Activated CD4-positive, CD25-positive, alpha-beta regulatory T cell treated with anti-CD3 and anti-CD28 coated beads, Interleukin-2, amount 50 U/mL, for 72 hours (primary cell): ENCODE measurements at regions not wholly inside any gene's neighbourhood (a gene's known extent, or its start where the extent isn't known, plus 50 kb on each side); places are given as distances from the start of the nearest gene placed in this dataset.
"Not testable (repeated sequence)": the region's sequence is repeated elsewhere in the genome, so short reads cannot be mapped to it uniquely, and the experiment has no call there.

Experiments used
- DNase-seq: peaks from one replicate; pipeline ENCODE4 v3.0.0; 2021

GRCh38 chrX:1102221-1102620 is 110.2 kb downstream of the CRLF2 start:
- not testable (repeated sequence) for DNase-seq

- no peak for DNase-seq
Observed at GRCh38 chrX:1099146-1099770, 113.2 kb downstream of the CRLF2 start.

- DNase-seq: no peak
Observed at GRCh38 chrX:1097328-1097727, 115.1 kb downstream of the CRLF2 start.

GRCh38 chrX:1094566-1095333 is 117.7 kb downstream of the CRLF2 start:
- DNase-seq: no peak

GRCh38 chrX:1093586-1094421 is 118.6 kb downstream of the CRLF2 start:
- DNase-seq: no peak

- no peak for DNase-seq
Observed at GRCh38 chrX:1093121-1093520, 119.3 kb downstream of the CRLF2 start.

- no peak for DNase-seq
Observed at GRCh38 chrX:1086444-1087409, 125.7 kb downstream of the CRLF2 start.

- DNase-seq: not testable (repeated sequence)
Observed at GRCh38 chrX:1085871-1086270, 126.6 kb downstream of the CRLF2 start.

- DNase-seq: no peak
Observed at GRCh38 chrX:1084689-1085088, 127.8 kb downstream of the CRLF2 start.

- no peak for DNase-seq
Observed at GRCh38 chrX:1076871-1077651, 135.4 kb downstream of the CRLF2 start.

GRCh38 chrX:1075741-1076140 is 136.7 kb downstream of the CRLF2 start:
- no peak for DNase-seq

GRCh38 chrX:1075156-1075555 is 137.3 kb downstream of the CRLF2 start:
- DNase-seq: no peak

GRCh38 chrX:1074755-1075154 is 137.7 kb downstream of the CRLF2 start:
- no peak for DNase-seq

GRCh38 chrX:1074172-1074571 is 138.3 kb downstream of the CRLF2 start:
- no peak for DNase-seq

- no peak for DNase-seq
Observed at GRCh38 chrX:1072637-1073377, 139.6 kb downstream of the CRLF2 start.

- no peak for DNase-seq
Observed at GRCh38 chrX:1071351-1071750, 141.1 kb downstream of the CRLF2 start.

- no peak for DNase-seq
Observed at GRCh38 chrX:1062351-1062750, 150.1 kb downstream of the CRLF2 start.

GRCh38 chrX:1060562-1060960 is 151.9 kb downstream of the CRLF2 start:
- no peak for DNase-seq

GRCh38 chrX:1059576-1060561 is 152.6 kb downstream of the CRLF2 start:
- DNase-seq: no peak

- not testable (repeated sequence) for DNase-seq
Observed at GRCh38 chrX:1053600-1053999, 158.8 kb downstream of the CRLF2 start.
